Hepatocyte (in vitro differentiated cells): ENCODE measurements at regions not wholly inside any gene's neighbourhood (a gene's known extent, or its start where the extent isn't known, plus 50 kb on each side); places are given as distances from the start of the nearest gene placed in this dataset.

ENCODE experiments used
- DNase-seq: peaks from one replicate; pipeline ENCODE4 v3.0.0-alpha.2; 2016; ENCODE audit warnings: low spot score
- H2AFZ ChIP-seq: fragments of 200-600 bp; sonication (generic); 2 replicates; pipeline ENCODE4 v1.6.0; 2016; ENCODE audit warnings: antibody characterized with exemption, mild to moderate bottlenecking
- H3K27ac ChIP-seq: fragments of 200-600 bp; sonication (generic); 2 replicates; pipeline ENCODE4 v1.5.1; 2016; ENCODE audit warnings: mild to moderate bottlenecking
- H3K27me3 ChIP-seq: fragments of 200-600 bp; sonication (generic); 2 replicates; pipeline ENCODE4 v1.6.1; 2016
- H3K36me3 ChIP-seq: fragments of 200-600 bp; sonication (generic); replicated peaks from 2 replicates; pipeline ENCODE4 v1.5.1; 2016; ENCODE audit warnings: low read depth; ENCODE audit not compliant: insufficient read depth
- H3K4me1 ChIP-seq: fragments of 200-600 bp; sonication (generic); 2 replicates; pipeline ENCODE4 v1.5.1; 2016; ENCODE audit warnings: mild to moderate bottlenecking, moderate library complexity; ENCODE audit not compliant: insufficient read depth
- H3K4me2 ChIP-seq: fragments of 200-600 bp; sonication (generic); 2 replicates; pipeline ENCODE4 v1.6.0; 2016
- H3K4me3 ChIP-seq: fragments of 200-600 bp; sonication (generic); 2 replicates; pipeline ENCODE4 v1.5.1; 2016; ENCODE audit warnings: mild to moderate bottlenecking
- H3K79me2 ChIP-seq: fragments of 200-600 bp; sonication (generic); 2 replicates; pipeline ENCODE4 v1.6.0; 2017; ENCODE audit warnings: mild to moderate bottlenecking
- H3K9me2 ChIP-seq: fragments of 200-600 bp; sonication (generic); replicated peaks from 2 replicates; pipeline ENCODE4 v1.6.0; 2017; ENCODE audit warnings: mild to moderate bottlenecking; ENCODE audit not compliant: insufficient read depth
- H3K9me3 ChIP-seq: fragments of 200-600 bp; sonication (generic); 2 replicates; pipeline ENCODE4 v1.5.1; 2016; ENCODE audit warnings: low read depth, mild to moderate bottlenecking
- H4K20me1 ChIP-seq: fragments of 200-600 bp; sonication (generic); 2 replicates; pipeline ENCODE4 v1.6.0; 2016; ENCODE audit warnings: mild to moderate bottlenecking; ENCODE audit not compliant: insufficient read depth, poor library complexity, severe bottlenecking
- EZH2 ChIP-seq: fragments of 200-600 bp; sonication (generic); IDR thresholded peaks from 2 replicates; pipeline ENCODE4 v1.6.1; 2016; ENCODE audit warnings: antibody characterized with exemption, mild to moderate bottlenecking, borderline replicate concordance
- EZH2phosphoT487 ChIP-seq: fragments of 200-600 bp; sonication (generic); IDR thresholded peaks from one replicate; pipeline ENCODE4 v1.6.1; 2018; ENCODE audit warnings: antibody characterized with exemption, mild to moderate bottlenecking, low read depth, moderate library complexity; ENCODE audit not compliant: unreplicated experiment, severe bottlenecking
- WGBS: methylation state at CpG from one replicate; pipeline ENCODE4 v1.1.6; 2016; ENCODE audit warnings: low lambda C conversion rate; ENCODE audit errors: missing lambda C conversion rate; 5-methylcytosine and 5-hydroxymethylcytosine counted together
- TF ChIP-seq, protein P1 (sequence below): fragments of 200-600 bp; sonication (generic); IDR thresholded peaks from 2 replicates; pipeline ENCODE4 v1.5.1; 2016; ENCODE audit warnings: antibody characterized with exemption, mild to moderate bottlenecking; ENCODE audit not compliant: poor library complexity

DNA sequence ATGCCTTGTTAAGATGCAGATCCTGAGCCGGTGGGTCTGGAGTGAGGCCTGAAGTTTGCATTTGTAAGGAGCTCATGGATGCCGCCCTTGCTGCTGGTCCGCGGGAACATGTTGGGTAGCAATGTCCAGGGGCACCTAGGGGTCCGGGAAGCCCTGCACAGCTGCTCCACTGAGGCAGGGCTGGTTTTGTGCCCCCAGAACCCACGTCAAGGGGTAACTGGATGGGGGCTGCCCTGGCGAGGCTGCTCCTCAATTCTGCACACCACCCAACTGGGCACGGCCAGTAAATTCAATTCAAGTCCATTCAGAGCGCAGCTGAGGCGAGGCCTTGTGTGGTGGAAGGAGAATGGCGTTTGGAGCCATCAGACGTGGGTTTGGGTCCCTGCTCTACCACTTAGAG is 246.3 kb upstream of the PITRM1 start:
- Histone ChIP-seq H3K4me1 (peaks cover 9% of the 10 kb centered on the region), H3K4me3 (no peak overlapping the region), H4K20me1 (no peaks in the 10 kb centered on the region), H3K27ac (no peak overlapping the region), H3K9me2 (no peaks in the 10 kb centered on the region), H3K79me2 (no peaks in the 10 kb centered on the region), H3K36me3 (no peaks in the 10 kb centered on the region), H3K27me3 (no peaks in the 10 kb centered on the region), H2AFZ (no peak overlapping the region), H3K4me2 (no peak overlapping the region), H3K9me3 (no peaks in the 10 kb centered on the region)
- WGBS: 88% methylated on average over 11 of the region's 12 CpGs
- TF ChIP-seq EZH2phosphoT487: no peak
- TF ChIP-seq EZH2: no peak
- TF ChIP-seq, protein P1, sequence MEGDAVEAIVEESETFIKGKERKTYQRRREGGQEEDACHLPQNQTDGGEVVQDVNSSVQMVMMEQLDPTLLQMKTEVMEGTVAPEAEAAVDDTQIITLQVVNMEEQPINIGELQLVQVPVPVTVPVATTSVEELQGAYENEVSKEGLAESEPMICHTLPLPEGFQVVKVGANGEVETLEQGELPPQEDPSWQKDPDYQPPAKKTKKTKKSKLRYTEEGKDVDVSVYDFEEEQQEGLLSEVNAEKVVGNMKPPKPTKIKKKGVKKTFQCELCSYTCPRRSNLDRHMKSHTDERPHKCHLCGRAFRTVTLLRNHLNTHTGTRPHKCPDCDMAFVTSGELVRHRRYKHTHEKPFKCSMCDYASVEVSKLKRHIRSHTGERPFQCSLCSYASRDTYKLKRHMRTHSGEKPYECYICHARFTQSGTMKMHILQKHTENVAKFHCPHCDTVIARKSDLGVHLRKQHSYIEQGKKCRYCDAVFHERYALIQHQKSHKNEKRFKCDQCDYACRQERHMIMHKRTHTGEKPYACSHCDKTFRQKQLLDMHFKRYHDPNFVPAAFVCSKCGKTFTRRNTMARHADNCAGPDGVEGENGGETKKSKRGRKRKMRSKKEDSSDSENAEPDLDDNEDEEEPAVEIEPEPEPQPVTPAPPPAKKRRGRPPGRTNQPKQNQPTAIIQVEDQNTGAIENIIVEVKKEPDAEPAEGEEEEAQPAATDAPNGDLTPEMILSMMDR: no peak
- no peak for DNase-seq

DNA sequence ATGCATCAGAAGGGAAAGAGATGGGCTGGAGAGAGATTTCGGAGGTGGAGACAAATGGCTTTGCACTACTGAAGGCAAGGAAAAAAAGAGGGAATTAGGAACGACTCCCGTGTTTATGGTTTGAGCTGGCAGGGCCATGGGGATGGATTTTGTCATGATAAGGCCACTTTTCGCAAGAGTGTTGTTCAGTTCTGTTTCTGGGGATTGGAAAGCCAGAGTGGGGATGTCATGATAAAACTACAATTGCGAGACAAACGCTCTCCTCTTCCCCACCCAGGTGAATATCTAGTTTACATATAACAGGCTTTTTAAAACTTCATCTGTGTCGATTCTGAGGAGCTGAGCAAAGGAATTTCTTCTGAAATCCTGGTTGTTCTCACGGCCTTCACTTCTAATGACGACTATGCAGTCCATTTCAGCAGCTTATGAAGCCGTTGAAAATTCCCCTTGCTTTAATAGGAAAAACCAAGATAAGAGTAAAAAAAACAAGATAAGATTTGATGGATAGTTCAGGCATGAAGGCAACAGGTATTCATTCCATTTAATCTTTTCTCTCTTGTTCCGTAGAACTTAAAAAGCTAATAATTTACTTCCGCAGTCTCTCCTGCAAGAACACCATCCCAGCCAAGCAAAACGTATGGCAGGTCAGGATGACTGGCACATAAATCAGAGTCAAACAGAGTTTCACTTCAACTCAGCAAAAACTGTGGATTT is 245.6 kb upstream of the PITRM1 start:
- no peaks in the 10 kb centered on the region for H3K27me3 ChIP-seq
- no peaks in the 10 kb centered on the region for H4K20me1 ChIP-seq
- H3K79me2 ChIP-seq: no peaks in the 10 kb centered on the region
- peaks cover 9% of the 10 kb centered on the region for H3K4me1 ChIP-seq
- no peak overlapping the region for H3K27ac ChIP-seq
- no peak for DNase-seq
- H3K4me3 ChIP-seq: no peak overlapping the region
- H3K9me2 ChIP-seq: no peaks in the 10 kb centered on the region
- WGBS: 37% methylated on average over 13 of the region's 13 CpGs
- no peaks in the 10 kb centered on the region for H3K36me3 ChIP-seq
- TF ChIP-seq, protein P1: no peak
- TF ChIP-seq EZH2phosphoT487 (no peak), EZH2 (no peak)
- no peaks in the 10 kb centered on the region for H3K9me3 ChIP-seq
- peak overlapping the region; percentile 43 for H3K4me2 ChIP-seq
- H2AFZ ChIP-seq: no peak overlapping the region

DNA sequence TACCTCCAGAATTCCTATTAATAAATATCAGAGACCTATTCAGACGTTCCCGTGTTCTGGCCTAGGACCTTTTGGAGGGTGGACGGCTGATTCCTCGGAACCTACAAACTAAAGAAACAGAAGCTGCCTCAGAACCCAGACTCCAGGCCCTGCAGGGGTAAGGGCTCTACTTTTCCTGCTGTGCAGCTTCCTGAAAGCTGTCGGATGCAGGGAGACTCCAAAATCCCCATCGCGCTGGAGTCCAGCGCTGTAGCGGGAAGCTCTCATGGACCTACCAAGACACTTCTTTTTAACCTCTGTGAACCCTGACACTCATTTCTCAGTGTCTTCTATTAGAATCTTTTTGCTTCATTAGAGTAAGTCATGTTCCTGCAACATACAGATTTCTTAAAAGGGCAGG is 244.5 kb upstream of the PITRM1 start:
- H2AFZ ChIP-seq: no peak overlapping the region
- H3K27me3 ChIP-seq: no peaks in the 10 kb centered on the region
- H3K4me3 ChIP-seq: no peak overlapping the region
- H3K4me1 ChIP-seq: peaks cover 9% of the 10 kb centered on the region
- H3K36me3 ChIP-seq: no peaks in the 10 kb centered on the region
- H3K27ac ChIP-seq: no peak overlapping the region
- H3K9me2 ChIP-seq: no peaks in the 10 kb centered on the region
- DNase-seq: no peak
- H4K20me1 ChIP-seq: no peaks in the 10 kb centered on the region
- no peak overlapping the region for H3K4me2 ChIP-seq
- no peak for TF ChIP-seq EZH2
- no peak for TF ChIP-seq EZH2phosphoT487
- TF ChIP-seq, protein P1: no peak
- WGBS: 95% methylated on average over 9 of the region's 9 CpGs
- no peaks in the 10 kb centered on the region for H3K9me3 ChIP-seq
- no peaks in the 10 kb centered on the region for H3K79me2 ChIP-seq
